ENCODE measurements at regions not wholly inside any gene's neighbourhood (a gene's known extent, or its start where the extent isn't known, plus 50 kb on each side); places are given as distances from the start of the nearest gene placed in this dataset.

- TF ChIP-seq CTCF (IDR thresholded peaks at IDR 0.05) = no peak
- TF ChIP-seq POLR2A (IDR thresholded peaks at IDR 0.05) = no peak
- no peaks in the 10 kb centered on the region for H3K4me1 ChIP-seq
- no peaks in the 10 kb centered on the region for H3K36me3 ChIP-seq
- H3K9me3 ChIP-seq = peaks cover 0 to 4% (median 0%) of the 10 kb centered on the region in 4 donors
- H3K27me3 ChIP-seq = no peaks in the 10 kb centered on the region
- H3K27ac ChIP-seq = no peak overlapping the region
- DNase-seq = no peak
- no peak overlapping the region for H3K4me3 ChIP-seq
These were observed 950.6 kb upstream of the LRATD1 start for GRCh38 chr2:13681936-13682335.

GRCh38 chr2:13682540-13683272 is 949.8 kb upstream of the LRATD1 start:
- Histone ChIP-seq H3K27ac (no peak overlapping the region), H3K9me3 (peaks cover 0 to 7% (median 0%) of the 10 kb centered on the region in 4 donors), H3K36me3 (no peaks in the 10 kb centered on the region), H3K27me3 (no peaks in the 10 kb centered on the region), H3K4me3 (no peak overlapping the region), H3K4me1 (no peaks in the 10 kb centered on the region)
- DNase-seq = no peak
- TF ChIP-seq CTCF (IDR thresholded peaks at IDR 0.05) (no peak), POLR2A (IDR thresholded peaks at IDR 0.05) (no peak)

DNA sequence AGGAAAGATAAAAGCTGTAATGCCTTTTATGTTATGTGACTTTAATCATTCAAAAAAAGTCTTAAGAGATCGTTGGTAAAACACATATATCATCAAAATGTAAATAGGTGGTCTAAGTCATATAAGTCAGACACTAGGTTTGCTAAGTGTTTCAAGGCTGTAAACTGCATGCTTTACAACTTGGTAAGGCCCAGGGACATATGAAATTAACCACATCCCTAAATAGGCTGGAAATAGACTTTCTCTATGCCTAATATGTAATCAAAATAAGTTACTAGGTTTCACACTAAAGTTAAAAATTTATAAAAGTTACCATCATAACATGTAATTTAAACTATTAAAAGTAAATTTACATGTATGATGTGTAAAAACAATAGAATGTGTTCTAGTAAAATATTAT is 946.3 kb upstream of the LRATD1 start:
- Histone ChIP-seq H3K4me3 (no peak overlapping the region), H3K36me3 (no peaks in the 10 kb centered on the region), H3K27ac (no peak overlapping the region), H3K27me3 (no peaks in the 10 kb centered on the region), H3K9me3 (peaks cover 0 to 10% (median 0%) of the 10 kb centered on the region in 4 donors), H3K4me1 (no peaks in the 10 kb centered on the region)
- no peak for TF ChIP-seq POLR2A (IDR thresholded peaks at IDR 0.05)
- TF ChIP-seq CTCF (IDR thresholded peaks at IDR 0.05) = no peak
- DNase-seq = no peak

DNA sequence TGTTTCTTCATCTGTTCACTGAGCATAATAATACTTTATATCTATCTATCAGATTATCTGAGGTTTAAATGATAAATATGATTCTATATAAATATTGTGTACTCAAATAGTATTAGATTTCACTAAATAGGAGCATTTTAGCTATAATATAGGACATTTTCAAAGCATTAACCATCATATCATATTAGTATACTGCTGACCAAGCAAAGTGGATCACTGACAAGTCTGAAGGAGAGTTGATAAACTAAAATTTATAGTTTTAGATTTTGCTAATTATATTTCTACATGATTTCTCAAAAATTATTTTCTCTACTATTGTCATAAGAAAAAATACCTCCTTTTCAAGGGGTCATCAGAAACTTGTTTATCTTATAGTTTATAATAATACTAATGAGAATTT is 937.8 kb upstream of the LRATD1 start:
- DNase-seq = no peak
- Histone ChIP-seq H3K9me3 (no peaks in the 10 kb centered on the region), H3K27me3 (no peaks in the 10 kb centered on the region), H3K4me3 (no peak overlapping the region), H3K4me1 (no peaks in the 10 kb centered on the region), H3K27ac (no peak overlapping the region), H3K36me3 (no peaks in the 10 kb centered on the region)
- TF ChIP-seq POLR2A (IDR thresholded peaks at IDR 0.05) = no peak
- TF ChIP-seq CTCF (IDR thresholded peaks at IDR 0.05) = no peak

- Histone ChIP-seq H3K9me3 (no peaks in the 10 kb centered on the region), H3K27ac (no peak overlapping the region), H3K36me3 (no peaks in the 10 kb centered on the region), H3K4me1 (no peaks in the 10 kb centered on the region), H3K27me3 (no peaks in the 10 kb centered on the region), H3K4me3 (no peak overlapping the region)
- TF ChIP-seq POLR2A (IDR thresholded peaks at IDR 0.05) = no peak
- TF ChIP-seq CTCF (IDR thresholded peaks at IDR 0.05) = no peak
- DNase-seq = no peak
These were observed 935.9 kb upstream of the LRATD1 start for GRCh38 chr2:13696601-13697000.

Measured in Peyer's patch (tissue), 4 donors.